NCI-H187 (cell line): ENCODE measurements at regions not wholly inside any gene's neighbourhood (a gene's known extent, or its start where the extent isn't known, plus 50 kb on each side); places are given as distances from the start of the nearest gene placed in this dataset.

Experiments used
- DNase-seq, 2 experiments: peaks; one replicate each; lab custom pipeline; 2025; lab: John Stamatoyannopoulos, UW

DNA sequence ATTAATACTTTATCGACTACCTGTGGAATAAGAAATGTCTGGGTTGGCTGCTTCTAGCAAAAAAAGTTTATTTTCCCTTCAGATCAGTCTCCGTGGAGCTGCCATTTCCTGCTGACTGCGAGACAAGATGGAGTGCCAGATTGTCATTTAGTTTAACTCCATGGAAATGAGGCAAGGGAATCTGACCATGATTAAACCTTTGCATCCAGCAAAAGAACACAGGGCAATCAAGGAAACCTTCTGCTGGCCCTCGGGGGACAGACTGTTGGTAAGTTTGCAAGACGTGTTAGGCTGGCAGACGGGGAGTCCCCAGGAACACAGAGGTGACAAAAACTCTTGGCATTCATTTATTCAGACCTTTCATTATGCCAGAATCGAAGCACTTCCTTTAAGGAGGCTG lies 52.2 kb upstream of the SPACA1 start:
- no peak for DNase-seq

DNA sequence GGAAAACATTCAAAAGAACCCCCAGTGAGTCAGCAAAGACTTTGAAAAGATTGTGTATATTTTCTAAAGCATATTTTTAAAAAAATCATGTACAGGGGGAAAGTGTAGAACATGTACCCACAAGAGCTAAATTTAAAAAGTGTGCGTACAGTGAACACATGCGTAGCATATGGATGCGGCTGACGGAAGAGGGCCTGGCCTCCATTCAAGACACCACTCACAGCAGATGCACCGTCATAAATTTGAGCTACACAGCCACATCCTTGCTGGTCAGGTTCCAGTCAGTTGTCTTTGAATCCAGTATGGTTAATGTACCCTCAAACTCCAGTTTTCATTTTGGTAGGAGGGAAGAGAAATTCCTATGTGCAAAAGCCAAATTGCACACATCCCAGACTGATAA lies 54.3 kb upstream of the SPACA1 start:
- no peak for DNase-seq

DNA sequence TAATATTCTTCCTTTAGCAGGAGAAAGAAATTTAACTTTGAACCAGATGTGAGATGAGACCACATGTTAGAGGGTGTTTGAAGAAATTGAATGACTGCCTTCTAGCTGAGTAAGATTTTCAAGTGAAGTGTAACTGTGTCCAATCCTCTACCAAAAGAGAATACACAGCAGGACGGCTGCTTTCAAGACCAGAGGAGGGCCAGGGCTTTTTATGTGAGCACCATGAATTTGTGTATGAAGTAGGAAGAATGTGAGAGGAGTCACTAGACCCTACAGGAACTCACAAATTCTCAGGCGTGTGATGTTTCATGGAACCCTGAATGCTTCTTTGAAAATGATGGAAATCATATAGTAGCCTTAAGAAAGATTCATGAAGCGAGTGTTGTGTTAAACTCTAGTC lies 56.8 kb upstream of the SPACA1 start:
- DNase-seq = no peak

DNA sequence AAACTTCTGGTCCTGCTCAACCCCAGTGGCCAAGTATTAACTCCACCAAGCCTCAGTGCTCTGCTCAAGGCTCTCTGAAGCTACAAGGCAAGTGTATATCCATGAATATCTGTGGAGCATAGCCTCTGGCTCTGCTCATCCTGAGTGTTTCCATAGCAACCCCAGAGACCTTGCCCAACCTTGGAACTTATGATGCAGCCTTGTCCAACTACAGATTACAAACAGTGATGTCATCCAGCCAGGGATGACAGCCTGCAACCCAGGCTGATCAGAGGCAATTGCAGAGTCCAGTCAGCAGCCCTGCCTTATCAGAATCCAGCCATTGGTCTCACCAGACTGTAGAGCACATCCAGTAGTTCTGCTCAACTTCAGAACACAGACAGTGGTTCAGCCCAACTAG lies 65.5 kb upstream of the SPACA1 start:
- no peak for DNase-seq

DNA sequence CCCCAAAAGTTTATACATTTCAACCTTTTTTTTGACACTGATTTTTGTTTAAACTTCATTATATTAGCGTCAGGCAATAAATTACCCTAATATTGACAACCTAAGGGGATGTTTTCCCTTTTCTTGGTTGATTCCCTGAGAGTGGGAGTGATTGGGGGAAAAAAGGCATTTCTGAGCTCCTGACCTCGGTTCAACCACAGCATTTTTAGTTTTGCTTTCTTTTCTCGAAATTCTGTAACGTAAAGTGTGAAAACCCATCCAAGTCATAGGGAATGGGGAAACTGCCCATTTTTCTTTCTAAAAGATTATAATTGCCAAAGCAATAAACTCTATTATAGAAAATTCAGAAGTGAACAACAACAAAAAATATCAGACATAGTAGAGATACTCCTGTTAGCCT lies 67.9 kb upstream of the SPACA1 start:
- no peak for DNase-seq

DNA sequence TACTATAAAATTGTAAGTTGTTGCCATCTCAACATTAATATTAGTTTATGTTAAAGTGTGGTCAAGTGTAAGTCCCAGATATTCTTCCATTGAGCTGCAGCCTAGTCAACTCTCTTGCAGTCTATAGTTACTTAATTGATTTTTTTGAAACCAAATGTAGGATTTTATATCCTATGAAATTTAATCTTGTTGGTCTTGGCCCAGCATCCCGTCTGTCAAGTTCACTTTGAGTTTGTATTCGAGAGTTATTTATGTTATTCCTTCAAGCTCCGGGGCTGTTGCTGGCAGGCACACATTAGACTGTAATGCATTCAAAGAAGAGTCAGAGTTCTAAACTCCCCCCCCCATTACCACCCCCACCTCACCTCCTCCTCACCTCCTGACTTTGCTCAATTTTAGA lies 71.0 kb upstream of the SPACA1 start:
- DNase-seq = no peak

DNA sequence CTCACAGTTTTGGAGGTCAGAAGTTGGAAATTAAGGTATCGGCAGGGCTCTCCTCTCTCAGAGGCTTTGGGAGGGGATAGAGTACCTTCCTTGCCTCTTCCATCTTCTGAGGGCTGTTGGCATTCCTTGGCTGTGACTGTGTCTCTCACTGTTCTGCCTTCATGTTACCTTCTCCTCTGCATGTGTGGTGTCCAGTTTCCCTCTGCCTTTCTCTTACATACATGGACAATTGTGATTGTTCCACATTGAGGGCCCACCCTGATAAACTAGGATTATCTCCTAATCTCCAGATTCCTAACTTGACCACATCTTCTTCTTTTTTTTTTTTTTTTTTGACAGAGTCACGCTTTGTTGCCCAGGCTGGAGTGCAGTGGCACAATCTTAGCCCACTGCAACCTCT lies 72.1 kb upstream of the SPACA1 start:
- no peak for DNase-seq

DNA sequence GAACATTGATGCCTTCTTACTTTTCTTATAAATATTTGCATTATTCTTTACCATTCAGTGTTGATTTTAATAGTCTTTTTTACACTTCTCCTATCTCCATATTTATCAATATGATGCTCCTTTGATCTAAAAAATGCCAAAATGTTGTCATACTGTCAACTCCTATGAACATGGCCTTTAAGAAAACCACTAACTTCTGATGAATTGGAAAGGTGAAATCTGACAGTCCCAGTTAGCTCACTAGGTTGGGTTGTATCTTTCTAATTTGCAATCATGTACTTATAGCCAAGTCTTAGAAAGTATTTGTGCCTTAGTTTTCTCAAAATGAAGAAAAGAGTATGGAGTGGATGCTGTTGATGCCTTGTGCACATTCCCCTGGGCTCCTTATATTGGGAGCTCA lies 75.4 kb upstream of the SPACA1 start:
- DNase-seq = no peak

DNA sequence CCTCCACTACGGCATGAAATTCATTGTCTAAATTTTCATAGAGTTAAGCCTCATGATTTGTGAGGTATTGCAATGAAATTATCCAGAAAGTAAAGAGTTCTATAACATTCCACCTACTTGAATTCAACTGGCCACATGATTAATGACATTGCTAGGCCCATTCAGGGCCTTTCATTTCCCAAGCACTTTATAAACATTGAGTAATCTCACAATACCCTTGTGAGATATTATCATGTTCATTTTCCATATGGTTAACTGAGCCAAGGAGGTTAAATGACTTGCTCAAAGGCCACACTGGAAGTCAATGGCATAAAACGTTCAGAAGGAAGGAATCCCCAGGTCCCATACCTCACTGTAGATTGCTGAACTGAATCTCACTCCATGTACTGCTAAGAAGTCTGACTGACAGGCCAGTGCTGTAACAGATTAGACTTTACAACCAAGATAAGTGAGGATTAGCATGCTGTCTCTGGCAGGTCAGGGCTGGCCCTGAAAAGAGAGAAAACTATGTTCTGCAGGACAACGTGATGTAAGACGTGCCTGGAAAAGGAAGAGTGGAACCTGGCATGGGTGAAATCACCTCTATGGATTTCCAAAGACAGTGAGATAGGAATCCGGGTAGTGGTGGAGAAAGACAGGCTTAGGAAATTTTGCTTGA lies 75.9 kb upstream of the SPACA1 start:
- no peak for DNase-seq

DNA sequence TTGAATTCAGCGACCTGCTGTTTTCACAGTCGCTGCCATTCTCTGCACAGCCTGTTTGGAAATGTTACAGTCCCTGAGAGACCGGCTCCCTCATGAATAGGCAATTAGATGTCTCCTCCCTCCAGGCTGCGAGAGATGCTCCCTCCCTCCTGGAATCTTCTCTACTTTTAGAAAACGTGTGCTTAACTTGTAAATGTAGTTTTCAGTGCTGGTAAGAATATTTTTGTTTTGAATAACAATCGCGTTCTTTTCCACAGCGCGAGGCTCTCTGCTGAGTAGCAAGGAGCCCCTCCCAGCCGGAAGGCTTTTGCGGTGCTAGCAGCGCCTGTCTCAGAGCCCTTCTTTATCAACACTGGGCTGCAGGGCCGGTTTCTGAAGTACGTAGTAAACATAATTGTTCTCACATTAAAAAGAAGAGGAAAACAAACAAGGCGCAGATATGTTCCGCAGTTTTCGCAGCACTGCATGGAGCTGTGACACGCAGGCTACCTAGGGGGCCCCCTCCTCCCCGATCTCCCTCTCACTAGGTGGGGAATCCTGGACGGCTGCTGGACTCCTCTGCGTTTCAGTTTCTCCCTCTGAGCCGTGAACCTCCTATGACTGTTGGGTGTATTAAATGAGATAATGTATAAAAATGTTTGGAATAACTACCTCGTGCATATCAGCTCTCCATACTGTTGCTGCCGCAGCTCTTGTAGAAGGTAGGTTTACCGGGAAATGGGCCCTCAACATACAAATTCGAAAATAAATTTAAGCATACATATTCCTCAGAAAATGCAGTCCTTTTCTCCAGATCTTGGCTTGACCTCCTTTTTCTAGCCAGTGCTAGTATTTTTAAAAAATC lies 79.0 kb upstream of the SPACA1 start:
- no peak for DNase-seq

DNA sequence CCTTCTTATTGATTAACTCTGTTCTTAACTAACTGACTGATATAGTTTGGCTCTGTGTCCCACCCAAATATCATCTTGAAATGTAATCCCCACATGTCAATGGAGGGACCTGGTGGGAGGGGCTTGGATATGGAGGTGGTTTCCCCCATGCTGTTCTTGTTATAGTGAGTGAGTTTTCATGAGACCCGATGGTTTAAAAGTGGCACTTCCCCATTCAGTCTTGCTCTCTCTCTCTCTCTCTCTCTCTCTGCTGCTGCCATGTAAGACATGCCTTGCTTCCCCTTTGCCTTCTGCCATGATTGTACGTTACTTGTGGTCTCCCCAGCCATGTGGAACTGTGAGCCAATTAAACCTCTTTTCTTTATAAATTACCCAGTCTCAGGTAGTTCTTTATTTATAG lies 81.8 kb upstream of the SPACA1 start:
- DNase-seq = no peak

DNA sequence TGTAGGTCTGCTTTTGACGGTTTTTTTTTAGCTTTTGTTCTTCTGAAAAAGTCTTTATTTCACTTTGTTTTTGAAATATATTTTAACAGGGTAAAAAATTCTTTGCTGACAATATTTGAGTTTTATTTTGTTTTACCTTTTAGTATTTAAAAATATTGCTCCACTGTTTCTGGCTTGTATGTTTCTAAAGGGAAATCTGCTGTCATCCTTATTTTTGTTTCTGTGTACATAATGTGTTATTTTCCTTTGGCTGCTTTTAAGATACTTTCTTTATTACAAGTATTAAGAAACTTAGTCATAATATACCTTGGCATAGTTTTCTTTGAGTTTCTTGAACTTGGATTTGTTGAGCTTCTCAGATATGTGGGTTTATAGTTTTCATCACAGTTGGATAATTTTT lies 88.6 kb upstream of the SPACA1 start:
- no peak for DNase-seq

DNA sequence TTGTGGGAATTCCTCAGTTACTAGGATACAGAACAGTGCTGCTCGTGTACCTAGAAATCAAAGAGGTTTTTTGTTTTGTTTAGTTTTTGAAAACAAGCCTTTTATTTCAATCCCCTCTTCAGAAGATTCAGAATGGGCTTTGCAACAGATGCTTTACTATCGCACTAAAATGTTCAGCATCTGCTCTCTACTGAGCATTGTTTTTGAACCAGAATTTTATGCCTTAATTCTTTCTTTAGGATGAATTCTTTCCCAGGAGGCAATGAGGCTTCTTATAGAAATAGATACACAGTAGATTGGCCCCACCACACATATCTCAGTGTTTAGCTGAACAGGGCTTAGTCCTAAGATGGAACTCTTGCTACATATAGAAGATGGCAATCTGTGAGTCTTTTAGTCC lies 95.9 kb upstream of the SPACA1 start:
- no peak for DNase-seq

DNA sequence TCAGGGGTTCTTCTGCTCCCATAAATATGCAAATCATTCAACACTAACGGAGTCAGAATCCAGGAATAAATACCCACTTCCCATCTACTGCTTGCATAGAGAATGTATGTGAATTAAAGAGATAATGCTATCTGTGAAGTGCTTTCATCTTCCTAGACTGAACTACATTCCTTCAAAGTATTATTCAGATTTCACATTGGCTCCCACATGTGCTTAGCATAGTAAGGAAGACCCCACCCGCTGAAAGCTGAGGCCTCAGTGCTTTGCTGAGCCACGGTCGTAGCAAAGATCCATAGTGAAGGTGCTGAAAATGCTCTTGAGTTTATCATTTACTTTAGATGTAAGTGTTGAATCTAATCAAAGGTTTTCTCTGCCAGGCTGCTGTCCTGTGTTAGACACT lies 97.0 kb upstream of the SPACA1 start:
- DNase-seq = no peak

DNA sequence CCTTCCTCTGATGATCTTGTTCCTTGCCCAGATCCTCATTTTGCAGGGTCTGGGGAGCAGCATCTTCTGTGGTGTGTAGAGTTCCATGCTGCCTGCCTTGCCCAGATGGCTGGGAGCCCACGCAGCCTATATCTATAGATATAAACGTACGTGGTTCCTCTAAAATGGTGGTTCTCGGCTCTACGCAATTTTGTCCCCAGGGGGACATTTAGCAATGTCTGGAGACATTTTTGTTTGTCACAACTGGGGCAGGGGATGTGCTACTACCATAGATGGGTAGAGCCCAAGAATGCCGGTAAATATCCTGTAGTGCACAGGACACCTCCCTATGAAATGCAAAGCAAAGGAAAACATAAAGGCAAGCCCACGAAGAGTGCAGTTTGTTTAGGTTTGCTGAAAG lies 98.4 kb upstream of the SPACA1 start:
- DNase-seq = no peak

DNA sequence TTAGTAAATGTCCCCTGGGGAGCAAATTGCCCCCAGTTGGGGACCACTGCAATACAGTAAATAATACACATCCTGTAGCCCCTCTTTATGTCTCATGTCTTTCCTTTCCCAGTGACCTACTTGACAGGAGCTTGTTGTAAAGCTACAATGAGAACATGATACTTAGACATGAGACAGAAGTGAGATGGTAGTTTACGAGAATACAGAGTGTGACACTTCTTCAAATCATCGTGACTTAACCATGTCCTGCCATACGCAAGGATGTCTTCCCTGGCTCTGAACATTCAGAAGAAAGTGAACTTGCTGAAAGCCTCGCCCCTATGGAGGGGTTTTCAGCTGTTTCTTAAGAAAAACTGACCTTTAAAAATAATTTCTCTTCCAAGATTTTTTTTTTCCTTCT lies 101.0 kb upstream of the SPACA1 start:
- no peak for DNase-seq

DNA sequence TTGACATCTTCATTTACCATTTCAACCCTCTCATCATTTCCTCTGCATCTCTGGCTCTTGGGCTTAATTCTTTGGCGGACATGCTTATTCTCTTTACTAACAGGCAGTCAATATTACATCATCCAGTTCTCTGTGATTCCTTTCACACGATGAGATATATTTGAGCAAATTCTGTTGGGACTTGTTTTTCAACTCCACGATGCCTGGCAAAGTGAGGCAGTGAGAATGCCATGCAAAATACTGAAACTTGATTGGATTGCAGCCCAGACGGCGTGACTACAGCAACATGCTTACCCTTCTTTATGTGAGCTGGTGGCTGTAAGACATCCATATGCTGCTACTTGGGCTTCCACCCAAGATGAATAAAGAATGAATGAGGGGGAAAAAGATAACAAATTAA lies 101.7 kb upstream of the SPACA1 start:
- DNase-seq = no peak

DNA sequence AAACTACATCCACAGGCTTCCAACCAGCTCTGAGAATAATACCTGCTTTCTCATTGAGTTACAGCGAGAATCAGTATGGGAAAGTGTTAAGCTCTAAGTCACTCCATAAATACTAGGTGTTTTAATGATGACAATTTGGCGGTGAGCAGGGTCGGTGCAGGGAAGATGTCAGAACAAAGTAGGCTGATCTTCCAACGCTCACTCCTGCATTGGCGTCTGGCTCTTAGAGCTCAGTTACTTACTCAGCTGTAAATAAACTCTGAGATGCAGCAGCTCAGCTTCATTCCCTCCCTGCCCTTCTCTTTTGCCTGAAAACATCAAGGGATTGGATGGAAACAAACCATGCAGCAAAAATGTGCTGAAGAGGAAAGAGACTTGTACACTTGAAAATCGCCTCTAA lies 102.5 kb upstream of the SPACA1 start:
- no peak for DNase-seq

DNA sequence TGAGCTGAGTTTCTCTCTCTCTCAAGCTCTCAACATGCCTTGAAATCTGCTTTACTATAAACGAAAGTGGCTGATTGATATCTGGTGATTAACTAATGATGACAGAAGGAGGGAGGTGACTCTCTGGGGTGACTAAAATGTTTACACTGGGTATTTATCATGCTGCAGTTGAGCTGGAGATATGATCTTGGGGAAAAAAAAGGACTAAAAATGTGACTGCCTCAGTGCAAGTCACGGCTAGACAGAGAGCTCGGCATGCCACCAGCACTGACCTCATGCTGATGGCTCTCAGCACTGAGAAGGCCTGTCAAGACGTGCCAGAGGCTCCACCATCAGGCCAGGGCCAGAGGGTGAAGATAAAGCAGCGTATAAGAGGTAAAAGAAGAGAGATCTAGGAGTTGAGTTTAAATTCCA lies 103.1 kb upstream of the SPACA1 start:
- no peak for DNase-seq

DNA sequence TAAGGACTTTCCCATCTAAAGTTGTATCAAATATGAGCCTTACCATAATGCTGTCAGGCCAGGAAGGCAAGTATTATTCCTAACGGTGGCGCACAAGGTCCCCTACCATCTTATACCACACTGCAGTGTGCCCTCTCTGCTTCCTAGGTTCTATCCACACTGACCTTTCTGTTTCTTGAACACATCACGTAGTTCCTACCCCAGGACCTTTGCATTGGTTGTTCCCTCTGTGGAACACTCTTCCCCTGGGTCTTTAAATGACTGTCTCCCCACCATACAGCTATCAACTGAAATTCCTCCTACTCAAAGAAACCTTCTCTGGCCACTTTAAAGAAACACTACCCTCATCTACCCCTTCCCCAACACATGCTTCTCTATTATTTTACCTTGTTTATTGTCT lies 104.5 kb upstream of the SPACA1 start:
- no peak for DNase-seq

DNA sequence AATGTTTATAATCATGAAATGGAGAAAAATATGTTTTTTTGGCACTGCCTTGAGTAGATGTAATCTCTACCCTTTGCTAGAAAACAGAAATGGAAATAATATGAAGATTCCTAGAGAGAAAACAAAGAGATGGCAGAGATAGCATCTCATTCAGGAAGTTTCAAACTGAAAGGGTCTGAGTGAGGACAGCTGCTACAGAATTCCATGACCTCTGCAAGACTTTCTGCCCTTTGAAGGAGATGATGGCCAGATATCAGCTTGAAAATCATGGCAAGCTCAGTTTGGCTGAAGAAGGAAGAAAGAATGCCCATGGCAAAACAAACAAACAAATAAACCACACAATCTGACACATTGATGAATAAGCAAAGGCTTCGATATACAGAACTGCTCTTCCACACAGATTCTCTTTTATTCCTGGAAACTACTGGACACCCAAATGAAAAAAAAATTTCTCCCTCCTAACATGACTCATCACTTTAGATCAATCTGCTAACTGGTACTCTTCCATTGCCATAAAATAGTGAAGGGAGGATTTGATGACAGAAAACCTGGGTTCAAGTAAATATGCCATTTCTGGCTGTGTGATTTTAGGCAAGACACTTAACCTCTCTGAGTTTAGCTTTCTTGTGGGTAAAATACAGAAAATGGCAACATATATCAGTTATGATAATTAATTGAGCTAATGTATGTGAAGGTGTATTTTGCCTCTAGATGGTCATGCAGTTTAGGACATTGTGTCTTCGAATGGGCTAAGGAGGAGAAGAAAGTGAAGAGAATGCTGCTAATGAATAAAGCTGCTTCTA lies 105.9 kb upstream of the SPACA1 start:
- no peak for DNase-seq

DNA sequence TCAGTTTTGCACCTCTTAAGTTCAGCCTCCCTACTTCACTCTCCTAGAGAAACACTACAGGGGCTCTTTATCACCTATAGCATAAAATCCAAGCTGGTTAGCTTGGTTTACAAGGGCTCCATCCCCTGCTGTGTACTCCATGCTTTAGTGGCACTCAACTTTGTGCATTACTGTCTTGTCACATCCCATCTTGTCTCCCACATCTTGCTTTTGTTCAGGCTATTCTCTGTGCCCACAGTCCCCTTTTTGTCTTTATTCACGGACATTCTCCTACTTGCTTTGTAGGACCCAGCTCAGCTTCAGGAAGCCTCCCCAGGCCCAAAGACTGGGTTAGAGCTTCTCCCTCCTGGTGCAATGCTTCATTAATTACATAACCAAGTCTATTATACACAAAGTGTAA lies 107.9 kb upstream of the SPACA1 start:
- peak in 1 of 2 experiments; percentile 40 for DNase-seq

DNA sequence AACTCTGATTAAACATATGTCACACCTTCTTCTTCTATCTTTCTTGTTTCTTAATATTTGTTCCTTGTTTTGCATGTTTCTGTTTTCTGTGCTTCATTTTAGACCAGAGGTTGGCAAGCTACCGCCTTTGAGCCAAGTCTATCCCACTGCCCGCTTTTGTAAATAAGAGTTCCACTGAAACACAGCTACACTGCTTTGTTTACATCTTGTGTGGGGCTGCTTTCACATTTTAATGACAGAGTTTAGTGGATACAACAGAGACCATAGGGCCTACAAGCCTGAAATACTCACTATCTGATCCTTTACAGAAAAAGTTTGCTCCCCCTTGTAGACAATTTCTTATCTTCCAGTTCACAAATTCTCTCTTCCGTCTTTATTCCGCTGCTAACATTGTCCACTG lies 109.4 kb upstream of the SPACA1 start:
- DNase-seq = no peak
